ENCODE measurements at regions not wholly inside any gene's neighbourhood (a gene's known extent, or its start where the extent isn't known, plus 50 kb on each side); places are given as distances from the start of the nearest gene placed in this dataset.

DNA sequence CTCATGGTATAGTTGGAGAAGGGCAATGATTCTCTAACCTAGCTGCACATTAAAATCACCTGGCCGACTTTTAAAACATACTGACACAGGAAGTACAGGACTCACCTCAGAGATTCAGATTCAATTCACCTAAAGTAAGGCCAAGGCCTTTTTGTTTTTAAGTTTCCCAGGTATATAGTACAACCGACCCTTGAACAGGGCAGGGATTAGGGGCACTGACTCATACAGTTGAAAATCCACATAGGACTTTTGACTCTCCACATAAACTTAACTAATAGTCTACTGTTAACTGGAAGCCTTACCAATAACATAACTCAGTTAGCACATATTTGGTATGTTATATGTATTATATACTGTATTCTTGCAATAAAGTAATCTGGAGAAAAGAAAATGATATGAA is 129.5 kb upstream of the ABI3BP start:
- CTCF ChIA-PET = interaction anchor here (0.6 kb wide), 2 partner anchors 78 to 91 kb away, joined by 3 read pairs; no protein-coding TSS in a partner anchor
- POLR2A ChIA-PET = no interaction called here
- Histone ChIP-seq H3K4me3 (no peak overlapping the region), H3K4me2 (peak overlapping the region; percentile 50), H3K9me3 (peaks cover 5% of the 10 kb centered on the region; the same call in 1 of the 3 replicates), H3K27ac (peak overlapping the region; percentile 32 to 57; a peak in 4 of 6 replicates), H3K4me1 (peaks cover 33% of the 10 kb centered on the region; the same call in 2 of the 3 replicates)
- ATAC-seq = no peak
- no peak for FAIRE-seq
- WGBS (ENCODE audit: missing lambda C conversion rate) = 37% methylated on average over 2 of the region's 2 CpGs
- no peak for DNase-seq (ENCODE audit: low read depth in 1 of 2, low spot score in 1 of 2)
- TF ChIP-seq CBX8 (IDR thresholded peaks at IDR 0.05) (no peak), NPAS2 (CRISPR knock-in tag; IDR thresholded peaks at IDR 0.05; ENCODE audit: borderline replicate concordance) (no peak), PHF8 (IDR thresholded peaks at IDR 0.05; ENCODE audit: borderline replicate concordance, low read depth) (no peak)

DNA sequence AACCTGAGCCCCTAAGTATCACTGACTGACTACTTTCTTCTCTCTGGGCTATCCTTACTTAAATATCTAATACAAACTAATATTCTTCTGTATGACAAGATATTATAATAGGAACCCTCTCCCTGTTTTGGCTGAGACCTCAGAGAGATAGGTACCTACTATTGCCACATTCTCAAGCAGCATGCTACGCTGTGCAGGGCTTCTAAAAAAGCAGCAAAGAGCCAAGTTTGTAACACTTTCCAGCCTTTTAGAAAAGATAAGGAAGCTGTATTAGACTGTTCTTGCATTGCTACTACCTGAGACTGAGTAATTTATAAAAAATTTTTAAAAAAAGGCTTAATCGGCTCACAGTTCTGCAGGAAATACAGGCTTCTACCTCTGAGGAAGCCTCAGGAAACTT is 126.8 kb upstream of the ABI3BP start:
- H3K9me3 ChIP-seq = peaks cover 5% of the 10 kb centered on the region; the same call in 1 of the 3 replicates
- H3K4me2 ChIP-seq = peak overlapping the region; percentile 32
- H3K4me1 ChIP-seq = peaks cover 33% of the 10 kb centered on the region; the same call in 2 of the 3 replicates
- H3K27ac ChIP-seq = peak overlapping the region; percentile 34 to 36; a peak in 4 of 6 replicates
- TF ChIP-seq ZNF302 (CRISPR knock-in tag; IDR thresholded peaks at IDR 0.05) = no peak
- 77% methylated on average over 2 of the region's 2 CpGs for WGBS (ENCODE audit: missing lambda C conversion rate)
- DNase-seq (ENCODE audit: low read depth in 1 of 2, low spot score in 1 of 2) (no peak), FAIRE-seq (no peak), ATAC-seq (peak in 1 of 2 experiments; percentile 13; a peak in 1 of 6 replicates)
- no peak overlapping the region for H3K4me3 ChIP-seq
- ChIA-PET POLR2A (no interaction called here), CTCF (interaction anchor here (0.6 to 1.7 kb wide), 2 partner anchors 32 to 76 kb away, joined by 3 to 9 read pairs; no protein-coding TSS in a partner anchor)

DNA sequence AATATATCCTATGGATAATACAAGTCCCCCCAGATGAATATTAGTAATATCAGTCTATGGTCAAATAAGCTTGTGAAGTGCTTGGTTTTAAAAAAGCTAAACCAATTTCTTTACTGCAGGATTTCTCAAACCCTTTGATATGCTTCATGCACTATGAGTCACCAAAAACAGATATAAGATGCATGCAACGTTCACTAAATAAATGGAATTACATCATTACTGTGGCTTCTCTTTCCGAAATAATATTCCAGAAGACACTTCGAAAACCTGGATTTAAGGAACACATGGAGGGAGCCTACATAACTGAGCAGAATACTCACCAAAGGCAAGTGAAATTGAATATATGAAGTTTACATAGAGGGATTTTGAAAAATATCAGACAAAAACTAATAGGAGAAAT is 126.3 kb upstream of the ABI3BP start:
- 18% methylated on average over 3 of the region's 3 CpGs for WGBS (ENCODE audit: missing lambda C conversion rate)
- H3K27ac ChIP-seq = peak overlapping the region; percentile 36 to 37; a peak in 5 of 6 replicates
- CTCF ChIA-PET = interaction anchor here (0.6 kb wide), 1 partner anchor 31 kb away, joined by 3 read pairs; no protein-coding TSS in a partner anchor
- no peak for TF ChIP-seq FOSB (CRISPR knock-in tag; IDR thresholded peaks at IDR 0.05)
- TF ChIP-seq, protein P1, sequence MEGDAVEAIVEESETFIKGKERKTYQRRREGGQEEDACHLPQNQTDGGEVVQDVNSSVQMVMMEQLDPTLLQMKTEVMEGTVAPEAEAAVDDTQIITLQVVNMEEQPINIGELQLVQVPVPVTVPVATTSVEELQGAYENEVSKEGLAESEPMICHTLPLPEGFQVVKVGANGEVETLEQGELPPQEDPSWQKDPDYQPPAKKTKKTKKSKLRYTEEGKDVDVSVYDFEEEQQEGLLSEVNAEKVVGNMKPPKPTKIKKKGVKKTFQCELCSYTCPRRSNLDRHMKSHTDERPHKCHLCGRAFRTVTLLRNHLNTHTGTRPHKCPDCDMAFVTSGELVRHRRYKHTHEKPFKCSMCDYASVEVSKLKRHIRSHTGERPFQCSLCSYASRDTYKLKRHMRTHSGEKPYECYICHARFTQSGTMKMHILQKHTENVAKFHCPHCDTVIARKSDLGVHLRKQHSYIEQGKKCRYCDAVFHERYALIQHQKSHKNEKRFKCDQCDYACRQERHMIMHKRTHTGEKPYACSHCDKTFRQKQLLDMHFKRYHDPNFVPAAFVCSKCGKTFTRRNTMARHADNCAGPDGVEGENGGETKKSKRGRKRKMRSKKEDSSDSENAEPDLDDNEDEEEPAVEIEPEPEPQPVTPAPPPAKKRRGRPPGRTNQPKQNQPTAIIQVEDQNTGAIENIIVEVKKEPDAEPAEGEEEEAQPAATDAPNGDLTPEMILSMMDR (IDR thresholded peaks at IDR 0.05) = no peak
- TF ChIP-seq CEBPB (IDR thresholded peaks at IDR 0.05) = peak; percentile 18 to 57; a peak in 1 of 4 replicates
- TF ChIP-seq FOSL2 (IDR thresholded peaks at IDR 0.05) = peak; percentile 32; the same call in 1 of the 2 replicates
- peak; percentile 54; the same call in 1 of the 2 replicates for TF ChIP-seq FOSL2 (CRISPR knock-in tag; IDR thresholded peaks at IDR 0.05)
- no peak for TF ChIP-seq RARB (CRISPR knock-in tag; IDR thresholded peaks at IDR 0.05)
- TF ChIP-seq BHLHE40 (IDR thresholded peaks at IDR 0.05; ENCODE audit: low read depth, low read length) = no peak
- TF ChIP-seq, protein P2, sequence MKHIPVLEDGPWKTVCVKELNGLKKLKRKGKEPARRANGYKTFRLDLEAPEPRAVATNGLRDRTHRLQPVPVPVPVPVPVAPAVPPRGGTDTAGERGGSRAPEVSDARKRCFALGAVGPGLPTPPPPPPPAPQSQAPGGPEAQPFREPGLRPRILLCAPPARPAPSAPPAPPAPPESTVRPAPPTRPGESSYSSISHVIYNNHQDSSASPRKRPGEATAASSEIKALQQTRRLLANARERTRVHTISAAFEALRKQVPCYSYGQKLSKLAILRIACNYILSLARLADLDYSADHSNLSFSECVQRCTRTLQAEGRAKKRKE (CRISPR knock-in tag; IDR thresholded peaks at IDR 0.05; ENCODE audit: low read depth) = no peak
- peak; percentile 39; the same call in 1 of the 2 replicates for TF ChIP-seq JUNB (IDR thresholded peaks at IDR 0.05)
- peak overlapping the region; percentile 32 for H3K4me2 ChIP-seq
- 0 out of 6 replicates have a peak, but pooled peaks of 1 of the 2 experiments have one; percentile 39 for ATAC-seq
- peaks cover 33% of the 10 kb centered on the region; the same call in 2 of the 3 replicates for H3K4me1 ChIP-seq
- H3K4me3 ChIP-seq = no peak overlapping the region
- H3K9me3 ChIP-seq = peaks cover 5% of the 10 kb centered on the region; the same call in 1 of the 3 replicates
- peak in 1 of 2 experiments; percentile 7 for DNase-seq (ENCODE audit: low read depth in 1 of 2, low spot score in 1 of 2)
- no peak for FAIRE-seq
- POLR2A ChIA-PET = no interaction called here

DNA sequence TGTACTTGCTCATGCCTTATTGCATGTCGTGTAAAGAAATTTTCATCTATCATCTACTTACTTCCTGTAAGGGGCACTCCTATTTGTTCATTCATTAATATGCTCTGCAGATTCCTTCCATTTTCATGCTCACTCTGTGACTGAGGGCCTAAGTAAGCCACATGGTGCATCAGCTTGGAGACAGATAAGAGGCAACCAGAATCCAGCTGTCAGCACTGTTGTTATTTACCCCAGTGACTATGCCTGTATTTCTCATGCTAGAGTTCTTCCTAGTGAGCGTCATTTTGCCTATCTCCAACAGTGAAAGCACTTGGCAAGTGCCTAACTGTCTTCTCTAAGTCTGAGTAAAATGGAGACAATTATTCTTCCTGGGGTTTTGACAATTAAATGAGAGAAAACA is 124.8 kb upstream of the ABI3BP start:
- ChIA-PET CTCF (no interaction called here), POLR2A (no interaction called here)

More for the DNA sequence above, 124.8 kb upstream of the ABI3BP start:
- Histone ChIP-seq H3K9me3 (peaks cover 5% of the 10 kb centered on the region; the same call in 1 of the 3 replicates), H3K27ac (no peak overlapping the region), H3K4me3 (no peak overlapping the region), H3K4me2 (no peak overlapping the region), H3K4me1 (peaks cover 26% of the 10 kb centered on the region; the same call in 2 of the 3 replicates)
- no peak for DNase-seq (ENCODE audit: low read depth in 1 of 2, low spot score in 1 of 2)
- FAIRE-seq = no peak
- TF ChIP-seq, protein P1 (IDR thresholded peaks at IDR 0.05) = no peak
- TF ChIP-seq, protein P2 (CRISPR knock-in tag; IDR thresholded peaks at IDR 0.05; ENCODE audit: low read depth) = no peak
- TF ChIP-seq, protein P3, sequence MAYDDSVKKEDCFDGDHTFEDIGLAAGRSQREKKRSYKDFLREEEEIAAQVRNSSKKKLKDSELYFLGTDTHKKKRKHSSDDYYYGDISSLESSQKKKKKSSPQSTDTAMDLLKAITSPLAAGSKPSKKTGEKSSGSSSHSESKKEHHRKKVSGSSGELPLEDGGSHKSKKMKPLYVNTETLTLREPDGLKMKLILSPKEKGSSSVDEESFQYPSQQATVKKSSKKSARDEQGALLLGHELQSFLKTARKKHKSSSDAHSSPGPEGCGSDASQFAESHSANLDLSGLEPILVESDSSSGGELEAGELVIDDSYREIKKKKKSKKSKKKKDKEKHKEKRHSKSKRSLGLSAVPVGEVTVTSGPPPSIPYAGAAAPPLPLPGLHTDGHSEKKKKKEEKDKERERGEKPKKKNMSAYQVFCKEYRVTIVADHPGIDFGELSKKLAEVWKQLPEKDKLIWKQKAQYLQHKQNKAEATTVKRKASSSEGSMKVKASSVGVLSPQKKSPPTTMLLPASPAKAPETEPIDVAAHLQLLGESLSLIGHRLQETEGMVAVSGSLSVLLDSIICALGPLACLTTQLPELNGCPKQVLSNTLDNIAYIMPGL (CRISPR knock-in tag; IDR thresholded peaks at IDR 0.05; ENCODE audit: borderline replicate concordance) = no peak
- TF ChIP-seq HOXA7 (CRISPR knock-in tag; IDR thresholded peaks at IDR 0.05) = no peak
- no peak for TF ChIP-seq KDM5A (IDR thresholded peaks at IDR 0.05)
- no peak for TF ChIP-seq CHD2 (IDR thresholded peaks at IDR 0.05; ENCODE audit: low read length, partially characterized antibody)
- no peak for TF ChIP-seq POLR2A (IDR thresholded peaks at IDR 0.05; ENCODE audit: low read length)
- no peak for TF ChIP-seq HDAC2 (IDR thresholded peaks at IDR 0.05)
- TF ChIP-seq NR3C1 (IDR thresholded peaks at IDR 0.05) = no peak
- TF ChIP-seq MYC (IDR thresholded peaks at IDR 0.05; ENCODE audit: borderline replicate concordance, low read length) = no peak
- TF ChIP-seq CBX8 (IDR thresholded peaks at IDR 0.05) = no peak
- WGBS (ENCODE audit: missing lambda C conversion rate) = 66% methylated on average over 2 of the region's 2 CpGs
- no peak for ATAC-seq
